MM.1S (cell line): ENCODE measurements at regions not wholly inside any gene's neighbourhood (a gene's known extent, or its start where the extent isn't known, plus 50 kb on each side); places are given as distances from the start of the nearest gene placed in this dataset.

ENCODE experiments used
- CTCF ChIP-seq: fragments of 300-600 bp; sonication (generic); IDR thresholded peaks from 2 replicates; pipeline ENCODE4 v1.5.1; 2016; ENCODE audit warnings: antibody characterized with exemption, low read length, mixed read lengths
- EZH2 ChIP-seq: fragments of 300-600 bp; sonication (generic); optimal IDR thresholded peaks from 2 replicates; pipeline ENCODE3; 2017; ENCODE audit warnings: low read depth, mild to moderate bottlenecking, antibody characterized with exemption, low read length, mixed read lengths
- EZH2phosphoT487 ChIP-seq: fragments of 300-600 bp; sonication (generic); IDR thresholded peaks from 2 replicates; pipeline ENCODE4 v1.6.1; 2018; ENCODE audit warnings: antibody characterized with exemption, low read length

DNA sequence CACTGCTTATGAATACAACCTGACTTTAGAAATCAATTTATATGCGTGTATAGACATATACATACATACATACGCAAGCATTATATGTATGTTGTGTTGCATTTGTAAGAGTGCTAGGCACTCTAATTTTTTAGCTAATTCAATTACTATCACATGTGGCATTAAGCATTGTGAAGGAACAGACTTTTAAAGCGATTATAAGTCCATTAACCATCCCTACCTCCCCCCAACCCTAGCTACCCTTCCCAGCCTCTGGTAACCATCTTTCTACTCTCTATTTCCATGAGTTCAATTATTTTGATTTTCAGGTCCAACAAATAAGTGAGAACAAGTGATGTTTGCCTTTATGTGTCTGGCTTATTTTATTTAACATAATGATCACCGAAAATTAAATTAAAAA is 453.8 kb downstream of the DOK5 start:
- TF ChIP-seq EZH2 (no peak), CTCF (no peak), EZH2phosphoT487 (no peak)
